ENCODE measurements at regions not wholly inside any gene's neighbourhood (a gene's known extent, or its start where the extent isn't known, plus 50 kb on each side); places are given as distances from the start of the nearest gene placed in this dataset.
"Not testable (repeated sequence)": the region's sequence is repeated elsewhere in the genome, so short reads cannot be mapped to it uniquely, and the experiment has no call there.

DNA sequence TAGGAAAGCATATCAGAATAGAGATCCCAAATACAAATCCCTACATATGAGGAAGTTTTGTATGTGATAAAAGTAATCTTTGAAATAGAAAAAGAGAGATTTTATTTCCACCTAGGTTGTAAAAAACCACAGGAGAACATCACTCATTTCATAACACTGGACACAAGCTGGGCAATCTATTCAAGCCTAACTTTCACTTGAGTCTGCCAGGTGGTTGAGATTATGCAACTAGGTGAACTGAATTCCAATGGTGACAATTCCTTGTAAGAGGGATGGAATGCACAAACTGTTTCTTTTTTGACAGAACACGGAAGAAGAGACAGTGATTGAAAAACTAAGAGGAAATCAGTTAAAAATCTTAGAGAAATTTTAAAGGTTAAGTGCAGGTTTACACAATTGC lies 619.6 kb upstream of the TMEFF2 start:
- no peak for DNase-seq (ENCODE audit: low spot score)

DNA sequence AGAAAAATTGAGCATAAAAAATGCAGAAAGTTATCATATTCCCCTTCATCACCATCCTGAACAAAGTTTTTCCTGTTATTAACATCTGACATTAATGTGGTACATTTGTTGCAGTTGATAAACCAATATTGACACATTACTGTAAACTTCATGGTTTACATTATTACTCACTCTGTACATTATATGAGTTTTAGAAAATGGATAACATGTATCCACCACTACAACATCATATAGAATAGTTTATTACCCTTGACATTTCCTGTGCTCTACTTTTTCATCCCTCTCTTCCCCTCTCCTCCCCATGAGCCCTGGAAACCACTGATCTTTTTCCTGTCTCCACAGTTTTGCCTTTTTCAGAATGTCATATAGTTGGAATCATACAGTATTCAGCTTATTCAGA lies 618.6 kb upstream of the TMEFF2 start:
- no peak for DNase-seq (ENCODE audit: low spot score)

DNA sequence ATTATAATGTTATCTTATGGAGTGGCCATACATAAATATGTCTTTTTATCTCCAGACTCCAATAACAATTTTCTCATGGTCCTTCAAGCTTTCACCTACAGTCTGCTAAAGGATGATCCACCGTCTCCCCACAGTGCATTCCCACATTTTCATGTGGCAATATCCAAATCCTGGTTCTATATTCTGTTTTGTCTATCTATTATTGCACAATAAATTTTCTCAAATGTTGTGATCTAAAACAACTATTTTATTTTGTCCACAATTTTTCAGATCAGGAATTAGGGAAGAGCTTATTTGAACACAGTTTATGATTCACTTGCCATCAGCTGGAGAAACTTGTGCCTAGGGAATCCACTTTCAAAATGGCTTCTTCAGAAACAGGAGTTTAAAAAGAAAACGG lies 614.4 kb upstream of the TMEFF2 start:
- DNase-seq (ENCODE audit: low spot score): no peak

DNA sequence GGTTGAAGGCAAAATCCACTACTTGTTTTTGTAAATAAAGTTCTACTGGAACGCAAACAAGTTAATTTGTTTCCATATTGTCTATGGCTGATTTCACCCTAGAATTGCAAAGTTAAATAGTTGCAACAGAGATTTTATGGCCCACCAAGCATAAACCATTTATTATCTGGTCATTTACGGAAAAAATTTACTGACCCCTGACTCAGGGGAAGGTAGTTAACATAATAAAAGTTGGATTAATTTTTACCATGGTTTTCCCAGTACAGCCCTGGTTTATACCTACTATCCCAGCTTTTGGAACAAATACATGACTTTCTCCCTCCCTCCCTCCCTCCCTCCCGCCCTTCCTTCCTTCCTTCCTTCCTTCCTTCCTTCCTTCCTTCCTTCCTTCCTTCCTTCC lies 588.9 kb upstream of the TMEFF2 start:
- no peak for DNase-seq (ENCODE audit: low spot score)

DNA sequence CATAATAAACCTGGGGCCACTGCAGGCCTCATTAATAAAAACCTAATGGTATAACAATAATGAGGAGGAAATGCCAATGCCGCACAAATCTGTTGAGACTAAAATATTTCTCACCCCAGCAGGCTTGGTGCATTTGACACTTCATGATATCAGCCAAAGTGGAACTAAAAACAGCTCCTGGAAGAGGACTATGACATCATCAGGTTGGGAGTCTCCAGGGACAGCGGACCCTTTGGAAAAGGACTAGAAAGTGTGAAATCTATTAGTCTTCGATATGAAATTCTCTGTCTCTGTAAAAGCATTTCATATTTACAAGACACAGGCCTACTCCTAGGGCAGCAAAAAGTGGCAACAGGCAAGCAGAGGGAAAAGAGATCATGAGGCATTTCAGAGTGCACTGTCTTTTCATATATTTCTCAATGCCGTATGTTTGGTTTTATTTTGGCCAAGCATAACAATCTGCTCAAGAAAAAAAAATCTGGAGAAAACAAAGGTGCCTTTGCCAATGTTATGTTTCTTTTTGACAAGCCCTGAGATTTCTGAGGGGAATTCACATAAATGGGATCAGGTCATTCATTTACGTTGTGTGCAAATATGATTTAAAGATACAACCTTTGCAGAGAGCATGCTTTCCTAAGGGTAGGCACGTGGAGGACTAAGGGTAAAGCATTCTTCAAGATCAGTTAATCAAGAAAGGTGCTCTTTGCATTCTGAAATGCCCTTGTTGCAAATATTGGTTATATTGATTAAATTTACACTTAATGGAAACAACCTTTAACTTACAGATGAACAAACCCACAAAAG lies 580.9 kb upstream of the TMEFF2 start:
- peak; percentile 53 for DNase-seq (ENCODE audit: low spot score)

DNA sequence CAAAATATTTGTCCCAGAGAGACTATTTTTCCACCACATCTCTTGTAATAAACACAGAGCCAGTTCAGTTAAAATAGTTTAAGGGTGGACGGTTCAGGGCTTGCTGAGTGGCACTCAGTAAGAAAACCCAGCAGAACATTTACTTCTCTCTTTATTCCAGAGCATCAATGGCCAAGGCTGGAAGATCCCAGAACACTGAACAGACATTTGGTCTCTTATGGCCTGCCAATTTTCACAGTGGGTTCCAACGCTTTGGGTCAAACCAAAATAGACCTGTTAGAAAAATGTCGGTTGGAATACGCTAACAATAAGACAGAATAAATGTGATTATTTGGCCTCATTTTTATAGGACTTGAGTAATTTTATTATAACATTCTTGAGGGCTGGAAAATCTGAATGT lies 580.3 kb upstream of the TMEFF2 start:
- peak; percentile 61 for DNase-seq (ENCODE audit: low spot score)

DNA sequence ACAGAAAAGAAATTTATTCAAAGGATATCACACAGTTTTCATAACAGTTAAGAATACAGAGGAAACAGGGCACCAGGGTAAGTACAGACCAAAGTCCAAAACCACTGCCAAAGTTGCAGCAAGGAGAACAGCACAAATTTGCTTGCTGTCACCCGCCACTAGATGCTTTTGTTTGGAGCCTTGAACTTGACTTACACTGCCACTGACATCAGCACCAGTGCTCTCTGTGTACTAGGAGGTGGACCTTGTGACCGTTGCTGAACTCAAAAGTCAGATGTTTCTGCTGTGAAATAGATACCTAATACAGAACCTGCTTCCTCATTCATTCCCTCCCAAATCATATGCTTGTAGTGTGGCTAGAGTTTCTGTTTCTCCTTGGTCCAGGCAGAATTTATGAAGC lies 578.3 kb upstream of the TMEFF2 start:
- DNase-seq (ENCODE audit: low spot score): no peak

DNA sequence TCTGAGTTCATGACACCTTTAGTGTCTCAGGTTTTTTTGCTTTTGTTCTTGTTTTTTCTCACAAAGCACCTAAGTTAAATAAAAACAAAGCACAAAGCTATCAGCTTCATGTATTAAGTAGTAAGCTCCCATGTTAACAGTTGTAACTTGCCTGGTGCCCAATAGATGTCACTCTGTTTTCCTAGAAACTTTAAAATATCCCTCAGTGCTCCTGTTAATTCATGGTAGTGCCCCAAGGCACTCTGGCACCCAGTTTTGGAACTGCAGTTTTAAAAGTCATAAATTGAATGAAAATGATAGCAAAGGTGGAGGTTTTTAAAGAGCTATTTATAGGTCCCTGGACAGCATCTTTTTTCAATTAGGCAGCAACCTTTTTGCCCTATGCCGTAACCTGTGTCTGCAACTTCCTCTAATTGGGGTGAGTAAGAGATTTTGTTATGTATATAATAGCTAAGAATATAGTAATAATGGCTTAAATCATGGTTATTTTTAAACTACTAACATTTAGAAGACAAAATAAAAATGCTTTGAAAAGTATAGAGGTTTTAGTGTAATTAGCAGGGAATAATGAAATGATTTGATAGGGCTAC lies 555.0 kb upstream of the TMEFF2 start:
- peak; percentile 15 for DNase-seq (ENCODE audit: low spot score)

DNA sequence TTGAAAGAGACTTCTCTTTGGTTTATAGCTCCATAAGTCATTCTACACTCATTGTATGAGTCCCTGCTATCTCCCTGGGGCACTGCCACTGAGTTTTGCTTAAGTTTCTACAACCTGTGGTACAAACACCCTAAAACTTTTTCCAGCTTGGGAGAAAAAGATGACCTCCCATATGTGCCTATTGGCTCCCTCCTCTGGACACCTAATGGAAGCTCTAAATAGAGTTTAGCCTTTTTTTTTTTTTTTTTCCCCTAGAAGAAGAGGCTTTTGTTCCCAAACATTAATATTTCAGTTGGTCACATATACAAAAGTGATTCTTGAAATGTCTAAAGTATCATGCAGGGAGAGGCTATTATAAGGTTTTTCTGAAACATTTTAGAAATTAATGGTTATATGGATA lies 547.2 kb upstream of the TMEFF2 start:
- DNase-seq (ENCODE audit: low spot score): peak; percentile 11

DNA sequence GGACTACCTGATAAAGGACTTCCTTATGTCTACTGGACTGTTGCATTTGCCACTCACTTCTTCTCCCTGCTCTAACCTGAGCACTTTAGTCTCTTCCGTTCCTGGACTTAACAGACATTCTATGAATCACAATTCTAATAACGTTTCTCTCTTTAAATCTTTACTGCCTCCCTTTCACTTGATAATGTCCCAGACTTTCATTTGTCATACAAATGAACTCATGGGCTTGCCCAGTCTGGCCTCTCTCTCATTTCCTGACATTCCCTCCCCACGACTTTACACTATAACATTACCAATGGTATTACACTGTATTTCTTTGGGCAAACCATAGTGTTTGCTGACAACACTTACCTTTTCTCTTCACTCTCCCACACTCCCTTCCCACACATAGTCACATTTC lies 540.7 kb upstream of the TMEFF2 start:
- no peak for DNase-seq (ENCODE audit: low spot score)

DNA sequence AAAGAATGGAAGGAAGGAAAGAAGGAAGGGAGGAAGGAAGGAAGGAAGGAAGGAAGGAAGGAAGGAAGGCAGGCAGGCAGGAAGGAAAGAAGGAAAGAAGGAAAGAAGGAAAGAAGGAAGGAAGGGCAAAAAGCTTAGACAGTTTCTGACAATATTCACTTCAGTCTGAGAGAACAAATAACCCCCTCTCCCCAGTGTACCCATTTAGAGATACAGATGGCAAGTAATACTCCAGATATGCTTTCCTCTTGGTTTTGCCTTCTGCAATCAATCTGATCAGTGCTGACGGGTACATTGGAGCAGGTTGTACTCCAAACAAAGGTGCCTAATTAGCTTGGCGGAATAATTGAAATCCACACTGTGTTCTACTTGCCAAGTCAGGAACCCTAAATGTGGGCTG lies 534.6 kb upstream of the TMEFF2 start:
- no peak for DNase-seq (ENCODE audit: low spot score)

DNA sequence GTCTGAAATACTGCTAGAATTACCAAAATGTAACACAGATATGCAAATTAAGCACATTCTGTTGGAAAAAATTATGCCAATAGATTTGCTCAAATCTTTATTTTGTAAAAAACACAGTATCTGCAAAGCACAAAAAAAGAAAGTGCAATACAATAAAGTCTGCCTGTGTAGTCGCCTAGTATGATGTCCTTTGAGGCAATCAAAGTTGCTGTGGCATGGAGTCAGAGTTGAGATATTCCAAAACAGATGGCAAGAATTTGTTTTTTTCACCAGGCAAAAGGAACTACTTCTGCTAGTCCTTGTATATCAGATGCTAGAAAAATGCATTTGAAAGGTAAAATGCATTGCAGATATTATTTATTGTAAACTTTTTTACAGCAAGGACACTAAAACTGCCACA lies 531.3 kb upstream of the TMEFF2 start:
- no peak for DNase-seq (ENCODE audit: low spot score)

DNA sequence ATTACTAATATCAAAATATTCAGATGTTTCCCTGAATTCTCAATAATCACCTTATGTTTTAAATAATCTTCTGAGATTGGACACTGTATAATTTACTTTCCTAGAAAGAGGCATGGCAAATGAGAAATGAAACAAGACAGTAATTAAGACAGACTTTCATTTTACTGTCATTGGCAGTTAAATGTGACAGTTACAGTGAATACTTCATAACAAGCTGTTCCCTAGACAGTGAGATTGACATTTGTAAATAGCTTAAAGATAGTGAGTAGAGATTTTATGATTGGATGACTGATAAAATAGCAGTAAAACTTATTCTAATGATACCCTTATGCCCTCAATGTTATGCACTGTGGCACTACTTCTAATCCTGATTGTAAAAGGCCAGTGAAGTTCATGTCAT lies 524.9 kb upstream of the TMEFF2 start:
- no peak for DNase-seq (ENCODE audit: low spot score)

DNA sequence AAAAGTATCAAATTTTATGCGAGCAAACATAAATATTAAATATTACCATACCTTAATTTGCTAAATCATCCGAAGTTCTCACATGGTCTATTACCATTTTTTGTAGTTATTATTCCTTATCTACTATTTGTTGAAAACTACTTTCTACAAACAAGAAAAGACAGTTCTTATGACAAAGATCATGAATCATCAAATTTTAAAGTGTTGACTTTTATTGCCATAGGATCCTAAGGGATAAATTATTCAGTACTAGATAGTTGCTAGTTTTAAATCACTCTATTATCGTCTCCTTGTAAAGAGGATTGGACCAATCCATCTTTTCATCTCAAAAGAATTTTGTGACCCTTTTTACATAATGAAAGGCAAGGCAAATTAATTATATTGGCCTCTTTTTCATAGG lies 523.6 kb upstream of the TMEFF2 start:
- DNase-seq (ENCODE audit: low spot score): no peak

DNA sequence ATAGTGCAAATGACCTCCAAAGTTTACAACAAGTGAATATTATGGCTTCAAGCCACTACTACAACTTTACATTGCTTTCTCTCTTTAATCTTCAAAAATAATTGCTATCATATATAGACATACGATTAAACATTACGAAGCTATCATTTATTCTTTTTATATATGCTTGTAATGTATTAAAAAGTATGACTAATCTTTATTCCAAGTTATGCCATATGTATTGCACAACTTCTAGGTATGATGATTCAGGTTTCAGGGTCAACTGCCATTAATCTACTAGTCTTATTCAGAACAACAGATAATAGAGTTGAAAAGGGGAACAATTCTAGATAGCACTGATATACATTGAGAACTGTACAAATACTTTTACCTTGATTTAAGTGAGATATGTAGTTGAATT lies 506.2 kb upstream of the TMEFF2 start:
- DNase-seq (ENCODE audit: low spot score): no peak

DNA sequence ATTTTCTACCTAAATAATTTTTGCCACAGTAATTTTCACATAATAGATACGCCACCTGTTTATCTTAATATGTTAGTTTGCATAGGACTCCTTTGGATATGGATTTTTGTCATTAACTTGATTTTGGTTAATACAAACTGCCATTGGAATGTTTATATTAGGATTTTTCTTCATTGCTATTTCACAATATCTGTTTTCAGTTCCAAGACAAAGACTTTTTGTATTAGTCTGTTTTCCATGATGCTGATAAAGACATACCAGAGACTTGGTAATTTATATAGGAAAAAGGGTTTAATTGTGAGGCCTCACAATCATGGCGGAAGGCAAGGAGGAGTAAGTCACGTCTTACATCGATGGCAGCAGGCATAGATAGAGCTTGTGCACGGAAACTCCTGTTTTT lies 503.1 kb upstream of the TMEFF2 start:
- DNase-seq (ENCODE audit: low spot score): no peak

DNA sequence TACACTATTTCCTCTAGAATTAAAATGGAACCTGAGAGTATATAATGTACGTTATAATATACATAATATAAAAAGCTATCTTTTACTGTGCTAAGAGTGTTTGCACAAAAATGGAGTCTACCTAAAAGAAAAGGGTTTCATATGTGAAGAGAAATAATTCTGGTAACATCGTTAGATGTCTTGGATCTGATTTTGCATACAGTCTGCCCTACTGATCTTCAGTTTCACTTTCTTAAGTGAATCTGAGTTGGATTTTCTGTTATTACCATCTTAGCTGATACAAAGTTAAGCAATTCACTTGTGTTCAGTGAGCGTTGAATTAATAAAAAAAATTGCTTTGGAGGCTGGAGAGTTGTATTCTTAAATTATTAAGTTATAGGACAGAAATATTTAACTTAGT lies 502.1 kb upstream of the TMEFF2 start:
- no peak for DNase-seq (ENCODE audit: low spot score)

DNA sequence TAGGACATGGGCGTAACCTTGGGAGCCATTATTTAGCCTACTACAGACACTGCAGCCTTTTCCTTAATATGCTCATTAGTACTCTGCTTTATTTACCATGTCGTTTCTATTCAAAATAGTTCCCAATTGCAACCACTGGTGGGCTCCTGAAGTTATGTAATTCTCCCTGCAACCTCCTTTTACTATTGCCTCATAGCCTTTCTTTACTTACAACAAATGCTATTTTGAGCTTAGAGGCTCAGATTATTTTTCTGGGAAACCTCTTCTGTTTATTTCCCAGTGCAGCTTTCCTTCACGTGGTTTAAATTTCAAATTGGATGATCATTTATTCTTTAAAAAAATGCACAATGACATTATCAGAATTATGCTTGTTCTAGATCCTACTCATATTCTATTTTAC lies 492.3 kb upstream of the TMEFF2 start:
- no peak for DNase-seq (ENCODE audit: low spot score)

DNA sequence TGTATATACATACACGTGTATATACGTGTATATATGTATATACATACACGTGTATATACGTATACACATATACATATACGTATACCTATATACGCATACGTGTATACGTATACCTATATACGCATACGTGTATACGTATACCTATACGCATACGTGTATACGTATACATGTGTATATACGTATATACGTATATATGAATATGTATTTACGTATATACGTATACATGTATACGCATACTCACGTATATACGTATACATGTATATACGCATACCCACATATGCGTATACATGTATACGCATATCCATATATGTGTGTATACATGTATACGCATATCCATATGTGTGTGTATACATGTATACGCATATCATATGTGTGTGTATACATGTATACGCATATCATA lies 487.8 kb upstream of the TMEFF2 start:
- DNase-seq (ENCODE audit: low spot score): not testable (repeated sequence)

DNA sequence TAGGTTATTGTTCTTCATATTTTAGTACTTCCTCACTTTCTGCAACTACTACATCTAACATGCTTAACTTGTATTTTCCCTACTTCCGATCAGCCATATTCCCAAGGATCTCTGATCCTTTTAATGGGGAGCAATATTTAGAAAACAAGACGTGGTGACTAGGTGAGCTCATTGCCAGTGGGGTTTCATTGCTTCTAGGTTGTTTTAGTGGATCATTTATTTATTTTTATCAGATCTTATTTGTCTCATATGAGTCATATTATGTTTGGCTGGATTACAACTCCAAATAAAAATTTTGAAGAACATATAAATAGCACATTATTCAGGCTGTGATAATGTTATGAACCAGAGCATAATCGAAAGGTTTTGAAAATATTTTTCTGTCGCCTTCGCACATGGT lies 480.9 kb upstream of the TMEFF2 start:
- DNase-seq (ENCODE audit: low spot score): no peak

DNA sequence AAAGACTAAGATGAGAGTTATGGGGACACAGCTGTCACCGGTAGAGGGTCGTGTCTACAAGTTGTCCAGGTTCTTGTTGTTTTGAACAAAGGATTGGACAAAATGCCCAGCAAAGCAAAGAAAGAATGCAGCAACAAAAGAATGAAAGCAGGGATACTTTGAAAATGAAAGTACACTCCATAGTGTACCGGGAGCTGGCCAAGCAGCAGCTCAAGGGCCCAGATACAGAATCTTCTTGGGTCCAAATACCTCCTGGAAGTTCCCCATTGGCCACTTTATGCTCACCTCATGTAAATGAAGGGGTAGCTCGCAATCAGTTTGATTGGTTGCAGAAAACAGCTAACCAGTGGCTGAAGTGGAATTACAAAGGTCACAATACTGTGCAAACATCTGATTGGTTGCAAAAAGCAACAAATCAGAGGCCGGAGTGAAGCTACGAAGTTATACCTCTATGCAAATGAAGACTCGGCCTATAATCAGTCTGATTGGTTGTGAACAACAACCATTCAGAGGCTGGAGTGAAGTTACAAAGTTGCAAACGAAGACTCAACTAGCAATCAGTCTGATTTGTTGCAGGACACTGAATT lies 474.9 kb upstream of the TMEFF2 start:
- DNase-seq (ENCODE audit: low spot score): no peak

DNA sequence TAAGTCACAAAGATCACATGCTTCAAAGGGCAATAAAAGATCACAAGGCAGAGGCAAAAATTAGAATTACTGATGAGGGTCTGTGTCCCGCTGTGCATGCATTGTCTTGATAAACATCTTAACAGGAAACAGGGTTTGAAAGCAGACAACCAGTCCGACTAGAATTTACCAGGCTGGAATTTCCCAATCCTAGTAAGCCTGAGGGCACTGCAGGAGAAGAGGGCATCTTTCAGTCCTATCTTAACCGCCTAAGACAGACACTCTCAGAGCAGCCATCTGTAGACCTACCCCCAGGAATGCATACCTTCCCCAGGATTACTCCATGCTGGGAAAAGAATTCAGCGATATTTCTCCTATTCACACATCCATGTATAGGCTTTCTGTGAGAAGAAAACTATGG lies 465.8 kb upstream of the TMEFF2 start:
- DNase-seq (ENCODE audit: low spot score): not testable (repeated sequence)

DNA sequence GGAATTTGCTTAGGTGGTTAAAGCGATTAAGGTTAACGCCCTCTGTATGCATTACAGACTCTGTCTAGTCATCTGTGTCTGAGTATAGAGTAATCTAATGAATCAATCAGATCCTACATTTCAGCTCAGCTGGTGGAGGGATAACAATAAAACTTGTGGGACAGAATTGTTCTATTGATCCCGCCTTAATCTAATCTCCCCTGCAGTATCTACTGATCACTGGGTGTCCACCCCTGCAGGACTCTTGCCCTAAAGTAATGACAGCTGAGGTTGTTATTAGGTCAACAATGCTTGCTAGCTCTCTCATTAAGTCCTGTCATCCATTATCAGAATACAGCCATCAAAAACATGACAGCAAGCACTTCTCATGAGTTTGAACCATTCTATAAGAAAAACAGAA lies 462.6 kb upstream of the TMEFF2 start:
- DNase-seq (ENCODE audit: low spot score): no peak

DNA sequence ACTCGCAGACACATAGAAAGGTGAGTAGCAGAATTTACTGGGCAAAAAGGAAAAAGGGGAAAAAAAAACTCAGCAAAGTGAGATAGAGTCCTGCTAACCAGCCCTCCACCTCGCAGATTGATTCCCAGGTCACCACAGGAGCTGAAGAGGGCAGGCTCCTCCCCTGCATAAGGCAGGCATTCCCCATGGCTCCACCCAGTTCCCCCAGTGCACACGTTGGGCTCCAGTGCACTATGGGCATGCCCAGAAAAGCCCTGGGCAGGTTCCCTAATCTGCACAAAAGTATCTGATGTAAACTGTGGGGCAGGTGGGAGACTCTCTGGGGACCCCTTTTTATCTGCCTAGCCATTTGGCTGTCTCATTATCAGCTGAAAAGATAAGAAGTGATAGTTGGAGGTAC lies 461.2 kb upstream of the TMEFF2 start:
- no peak for DNase-seq (ENCODE audit: low spot score)
